ENCODE measurements at regions not wholly inside any gene's neighbourhood (a gene's known extent, or its start where the extent isn't known, plus 50 kb on each side); places are given as distances from the start of the nearest gene placed in this dataset.

GRCh38 chr12:58095002-58095401 lies 153.6 kb downstream of the ATP23 start:
- no peak for TF ChIP-seq EZH2phosphoT487 (IDR thresholded peaks at IDR 0.05; ENCODE audit: borderline replicate concordance, low read length)
- H3K36me3 ChIP-seq (ENCODE audit: low read depth, low read length): no peaks in the 10 kb centered on the region
- DNase-seq (no peak), ATAC-seq (no peak)
- ChIA-PET POLR2A (ENCODE audit: unreplicated experiment) (no interaction called here), CTCF (no interaction called here)
- no peak overlapping the region for H3K27ac ChIP-seq (ENCODE audit: low read length)
- H3K9ac ChIP-seq (ENCODE audit: low read length): no peak overlapping the region
- no peaks in the 10 kb centered on the region for H4K20me1 ChIP-seq (ENCODE audit: low read length)
- H2AFZ ChIP-seq (ENCODE audit: low read length): no peak overlapping the region
- intact Hi-C loops (cut with micrococcal nuclease): no loop called here
- no peaks in the 10 kb centered on the region for H3K9me2 ChIP-seq (replicated peaks; ENCODE audit: low read length)
- H3K4me2 ChIP-seq (ENCODE audit: low read length): no peak overlapping the region
- no peaks in the 10 kb centered on the region for H3K79me2 ChIP-seq (ENCODE audit: low read length)
- H3K4me3 ChIP-seq (ENCODE audit: low read length): no peak overlapping the region
- H3K27me3 ChIP-seq (ENCODE audit: low read length): no peaks in the 10 kb centered on the region
- H3F3A ChIP-seq (ENCODE audit: low read length, unreplicated experiment): no peaks in the 10 kb centered on the region
- H3K9me3 ChIP-seq (ENCODE audit: low read length): no peaks in the 10 kb centered on the region
- no TSS peak for BruUV-seq (replicated peaks)
- H3K4me1 ChIP-seq (ENCODE audit: insufficient read depth, low read length): no peaks in the 10 kb centered on the region

- no peaks in the 10 kb centered on the region for H3K27me3 ChIP-seq (ENCODE audit: low read length)
- POLR2A ChIA-PET (ENCODE audit: unreplicated experiment): no interaction called here
- H3K9me2 ChIP-seq (replicated peaks; ENCODE audit: low read length): no peaks in the 10 kb centered on the region
- CTCF ChIA-PET: no interaction called here
- TF ChIP-seq CTCF (conservative IDR thresholded peaks at IDR 0.05; ENCODE audit: low read depth, low read length) (no peak), EZH2 (IDR thresholded peaks at IDR 0.05; ENCODE audit: low read length, unreplicated experiment) (no peak), EZH2phosphoT487 (IDR thresholded peaks at IDR 0.05; ENCODE audit: borderline replicate concordance, low read length) (no peak)
- no peak overlapping the region for H3K4me2 ChIP-seq (ENCODE audit: low read length)
- H2AFZ ChIP-seq (ENCODE audit: low read length): no peak overlapping the region
- no TSS peak for BruUV-seq (replicated peaks)
- intact Hi-C loops (cut with micrococcal nuclease): no loop called here
- no peak overlapping the region for H3K4me3 ChIP-seq (ENCODE audit: low read length)
- ATAC-seq: no peak
- H3K27ac ChIP-seq (ENCODE audit: low read length): no peak overlapping the region
- no peaks in the 10 kb centered on the region for H3F3A ChIP-seq (ENCODE audit: low read length, unreplicated experiment)
- DNase-seq: no peak
- no peaks in the 10 kb centered on the region for H3K4me1 ChIP-seq (ENCODE audit: insufficient read depth, low read length)
- H3K36me3 ChIP-seq (ENCODE audit: low read depth, low read length): no peaks in the 10 kb centered on the region
- no peaks in the 10 kb centered on the region for H3K79me2 ChIP-seq (ENCODE audit: low read length)
- H4K20me1 ChIP-seq (ENCODE audit: low read length): no peaks in the 10 kb centered on the region
- no peaks in the 10 kb centered on the region for H3K9me3 ChIP-seq (ENCODE audit: low read length)
- H3K9ac ChIP-seq (ENCODE audit: low read length): no peak overlapping the region
These were observed 156.4 kb downstream of the ATP23 start for GRCh38 chr12:58097741-58098140.

- Histone ChIP-seq H3K79me2 (ENCODE audit: low read length) (no peaks in the 10 kb centered on the region), H2AFZ (ENCODE audit: low read length) (no peak overlapping the region), H3K4me2 (ENCODE audit: low read length) (no peak overlapping the region), H3F3A (ENCODE audit: low read length, unreplicated experiment) (no peaks in the 10 kb centered on the region), H3K27me3 (ENCODE audit: low read length) (no peaks in the 10 kb centered on the region), H3K36me3 (ENCODE audit: low read depth, low read length) (no peaks in the 10 kb centered on the region), H4K20me1 (ENCODE audit: low read length) (no peaks in the 10 kb centered on the region), H3K27ac (ENCODE audit: low read length) (no peak overlapping the region), H3K4me1 (ENCODE audit: insufficient read depth, low read length) (no peaks in the 10 kb centered on the region), H3K9me2 (replicated peaks; ENCODE audit: low read length) (no peaks in the 10 kb centered on the region), H3K9ac (ENCODE audit: low read length) (no peak overlapping the region), H3K4me3 (ENCODE audit: low read length) (no peak overlapping the region), H3K9me3 (ENCODE audit: low read length) (no peaks in the 10 kb centered on the region)
- no peak for ATAC-seq
- ChIA-PET CTCF (no interaction called here), POLR2A (ENCODE audit: unreplicated experiment) (no interaction called here)
- BruUV-seq (replicated peaks): no TSS peak
- no peak for DNase-seq
- intact Hi-C loops (cut with micrococcal nuclease): no loop called here
- TF ChIP-seq CTCF (conservative IDR thresholded peaks at IDR 0.05; ENCODE audit: low read depth, low read length) (no peak), EZH2 (IDR thresholded peaks at IDR 0.05; ENCODE audit: low read length, unreplicated experiment) (no peak), EZH2phosphoT487 (IDR thresholded peaks at IDR 0.05; ENCODE audit: borderline replicate concordance, low read length) (no peak)
These were observed 158.1 kb downstream of the ATP23 start for GRCh38 chr12:58099476-58099875.
